Activated gamma-delta T cell treated with Interleukin-2 at 50 U/mL for 16 hours (primary cell): ENCODE measurements at regions not wholly inside any gene's neighbourhood (a gene's known extent, or its start where the extent isn't known, plus 50 kb on each side); places are given as distances from the start of the nearest gene placed in this dataset.

Experiments
- DNase-seq: peaks from one replicate; pipeline ENCODE4 v3.0.0-alpha.2; 2020

GRCh38 chr5:86880785-86881492 lies 263.2 kb downstream of the COX7C start:
- DNase-seq: peak; percentile 10

- no peak for DNase-seq
Measured at GRCh38 chr5:86881493-86882090, 263.9 kb downstream of the COX7C start.

GRCh38 chr5:86884608-86885007 lies 266.9 kb downstream of the COX7C start:
- DNase-seq: no peak

GRCh38 chr5:86885011-86885410 lies 267.3 kb downstream of the COX7C start:
- DNase-seq: no peak

GRCh38 chr5:86885489-86886230 lies 267.9 kb downstream of the COX7C start:
- no peak for DNase-seq

GRCh38 chr5:86890375-86890774 lies 272.6 kb downstream of the COX7C start:
- DNase-seq: no peak

- DNase-seq: no peak
Measured at GRCh38 chr5:86894056-86894455, 276.3 kb downstream of the COX7C start.

- DNase-seq: no peak
Measured at GRCh38 chr5:86896916-86897315, 279.2 kb downstream of the COX7C start.

GRCh38 chr5:86909418-86910295 lies 291.9 kb downstream of the COX7C start:
- no peak for DNase-seq

GRCh38 chr5:86917117-86917579 lies 299.4 kb downstream of the COX7C start:
- no peak for DNase-seq

GRCh38 chr5:86918246-86918645 lies 300.5 kb downstream of the COX7C start:
- DNase-seq: no peak

GRCh38 chr5:86926033-86926432 lies 308.3 kb downstream of the COX7C start:
- DNase-seq: no peak

GRCh38 chr5:86929123-86929766 lies 311.5 kb downstream of the COX7C start:
- no peak for DNase-seq

- DNase-seq: no peak
Measured at GRCh38 chr5:86951761-86952160, 315.9 kb upstream of the RASA1 start.

- DNase-seq: no peak
Measured at GRCh38 chr5:86964889-86965288, 302.8 kb upstream of the RASA1 start.

GRCh38 chr5:86968301-86968753 lies 299.4 kb upstream of the RASA1 start:
- DNase-seq: no peak

- no peak for DNase-seq
Measured at GRCh38 chr5:86970361-86970760, 297.3 kb upstream of the RASA1 start.

GRCh38 chr5:86971034-86971571 lies 296.6 kb upstream of the RASA1 start:
- no peak for DNase-seq

GRCh38 chr5:86974955-86975354 lies 292.7 kb upstream of the RASA1 start:
- DNase-seq: no peak

- DNase-seq: no peak
Measured at GRCh38 chr5:86977190-86977589, 290.5 kb upstream of the RASA1 start.

- no peak for DNase-seq
Measured at GRCh38 chr5:86977808-86978207, 289.9 kb upstream of the RASA1 start.

- no peak for DNase-seq
Measured at GRCh38 chr5:86979811-86980411, 287.8 kb upstream of the RASA1 start.
